GM12865 (cell line): ENCODE measurements at regions not wholly inside any gene's neighbourhood (a gene's known extent, or its start where the extent isn't known, plus 50 kb on each side); places are given as distances from the start of the nearest gene placed in this dataset.

Source experiments
- DNase-seq: peaks from one replicate; pipeline ENCODE4 v3.0.0; 2010; ENCODE audit warnings: low read depth
- H3K4me3 ChIP-seq: 2 replicates; pipeline ENCODE4 v1.5.1; 2011; ENCODE audit warnings: mild to moderate bottlenecking, low read depth, low read length, control low read depth
- CTCF ChIP-seq: IDR thresholded peaks from 2 replicates; pipeline ENCODE4 v1.5.1; 2011; ENCODE audit warnings: low read length, control low read depth, low read depth, inconsistent platforms; ENCODE audit not compliant: insufficient read depth; ENCODE audit errors: missing control alignments

GRCh38 chr19:30932854-30933253 is 416.4 kb downstream of the TSHZ3 start:
- no peak for DNase-seq
- H3K4me3 ChIP-seq = no peak overlapping the region
- TF ChIP-seq CTCF = no peak

DNA sequence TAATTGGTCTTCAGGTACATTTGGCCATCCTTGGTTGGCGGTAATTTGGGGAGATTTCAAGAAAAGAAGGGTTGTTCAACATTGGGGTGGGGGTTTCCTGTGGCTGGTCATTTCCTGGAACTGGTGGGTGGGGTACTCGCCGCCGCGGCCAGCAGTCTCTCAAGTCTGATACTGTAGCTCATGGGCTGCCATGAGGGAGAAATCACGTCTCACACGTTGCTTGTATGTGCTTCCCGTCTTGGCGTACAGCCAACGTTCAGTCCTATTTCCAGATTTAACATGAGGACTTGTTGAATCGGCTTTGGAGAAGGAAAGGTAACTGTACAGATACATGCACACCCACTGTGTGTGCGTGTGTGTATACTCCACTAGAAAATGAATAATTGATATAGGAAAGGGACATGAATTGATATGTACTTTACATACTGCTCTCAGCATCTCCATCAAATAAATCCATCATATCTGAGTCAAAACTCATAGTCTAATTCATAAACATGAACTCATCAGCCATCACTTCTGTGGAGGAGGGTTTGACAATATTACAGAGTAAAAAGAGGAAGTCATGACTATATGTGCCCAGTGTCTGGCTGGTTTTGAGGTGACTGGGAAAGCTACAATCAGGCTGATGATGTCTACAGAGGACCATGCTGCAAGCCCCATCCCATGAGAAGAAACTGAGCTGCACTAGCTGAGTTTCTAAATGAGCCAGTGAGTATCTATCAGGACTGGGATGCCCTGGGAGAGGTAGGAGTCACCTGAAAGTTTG is 418.1 kb downstream of the TSHZ3 start:
- no peak for TF ChIP-seq CTCF
- no peak for DNase-seq
- no peak overlapping the region for H3K4me3 ChIP-seq

DNA sequence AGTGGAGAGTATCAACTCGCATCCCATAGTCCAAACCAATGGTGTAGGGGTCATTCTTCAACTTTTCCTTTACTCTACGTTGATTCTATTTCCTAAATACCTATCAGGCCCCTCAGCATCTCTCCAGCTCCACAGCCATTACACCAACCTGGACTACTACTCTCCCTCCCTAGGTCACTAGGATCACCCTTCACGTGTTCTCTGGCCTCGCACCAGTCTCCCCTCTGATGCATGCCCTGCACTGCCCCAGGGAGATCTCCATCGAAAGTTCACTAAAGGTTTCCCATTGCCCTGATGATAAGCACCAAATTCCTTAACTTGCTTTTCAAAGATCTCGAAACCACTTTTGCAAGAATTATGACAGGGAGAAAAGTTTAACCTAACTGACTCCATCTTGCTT is 421.5 kb downstream of the TSHZ3 start:
- DNase-seq = no peak
- no peak for TF ChIP-seq CTCF

GRCh38 chr19:30924670-30925069 is 424.6 kb downstream of the TSHZ3 start:
- no peak for TF ChIP-seq CTCF
- H3K4me3 ChIP-seq = no peak overlapping the region
- DNase-seq = no peak

More for the DNA sequence above, 421.5 kb downstream of the TSHZ3 start:
- H3K4me3 ChIP-seq = no peak overlapping the region

GRCh38 chr19:30924069-30924636 is 425.1 kb downstream of the TSHZ3 start:
- TF ChIP-seq CTCF = no peak
- H3K4me3 ChIP-seq = no peak overlapping the region
- DNase-seq = no peak

DNA sequence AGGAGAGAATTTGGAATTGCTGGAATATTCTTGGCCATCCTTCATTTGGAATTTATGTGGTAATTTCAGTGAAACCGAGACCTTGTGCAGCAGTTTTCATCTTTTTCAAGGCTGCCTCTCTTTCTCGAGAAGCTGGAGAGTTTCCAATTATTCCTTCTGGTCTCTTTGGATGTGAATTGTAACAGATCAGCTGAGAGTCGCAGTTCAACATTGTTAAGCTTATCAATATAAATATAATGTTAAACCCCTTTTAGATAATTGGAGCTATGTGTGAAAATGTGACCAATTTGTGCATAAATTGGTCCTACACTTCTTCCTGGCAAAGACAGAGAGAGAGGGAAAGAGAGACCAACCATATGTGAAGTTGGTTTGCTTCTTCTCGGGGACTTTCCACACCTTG is 425.6 kb downstream of the TSHZ3 start:
- TF ChIP-seq CTCF = no peak
- no peak overlapping the region for H3K4me3 ChIP-seq
- DNase-seq = no peak
